Kidney (tissue), 13 donors: ENCODE measurements at regions not wholly inside any gene's neighbourhood (a gene's known extent, or its start where the extent isn't known, plus 50 kb on each side); places are given as distances from the start of the nearest gene placed in this dataset.
A peak's percentile ranks its signal among the peaks of the same experiment; 100 is the strongest.

Experiments used
- DNase-seq, 5 donors: peaks; one replicate each; pipeline ENCODE4 v3.0.0-alpha.2; 2013 to 2020
- FAIRE-seq: peaks from 2 replicates; lab custom pipeline; 2012; peaks lifted over from hg19 to GRCh38; lab: Jason Lieb, UNC
- H3K27ac ChIP-seq, 2 donors: one replicate each; pipeline ENCODE4 v1.7.0; 2013; ENCODE audit warnings: low read depth in 2 of 2, low read length in 2 of 2, inconsistent platforms in 1 of 2
- H3K27me3 ChIP-seq: one replicate; pipeline ENCODE4 v1.7.1; 2013; ENCODE audit warnings: low read length, inconsistent platforms; ENCODE audit not compliant: control insufficient read depth, insufficient read depth
- H3K36me3 ChIP-seq, 3 donors: one replicate each; pipeline versions ENCODE4 v1.7.0 to v1.7.1; 2013; ENCODE audit warnings: low read length in 3 of 3, control low read depth in 1 of 3, inconsistent platforms in 1 of 3; ENCODE audit not compliant: insufficient read depth in 3 of 3, control insufficient read depth in 2 of 3
- H3K4me1 ChIP-seq, 3 donors: one replicate each; pipeline versions ENCODE4 v1.7.0 to v1.7.1; 2013; ENCODE audit warnings: low read length in 3 of 3, inconsistent platforms in 1 of 3, low read depth in 1 of 3; ENCODE audit not compliant: control insufficient read depth in 2 of 3, insufficient read depth in 2 of 3
- H3K4me3 ChIP-seq, 3 donors: one replicate each; pipeline versions ENCODE4 v1.7.0 to v1.8.1; 2013; ENCODE audit warnings: low read length in 3 of 3, control low read depth in 1 of 3, inconsistent platforms in 1 of 3
- H3K9ac ChIP-seq, 3 donors: one replicate each; pipeline versions ENCODE4 v1.7.0 to v1.7.1; 2013; ENCODE audit warnings: low read length in 3 of 3, control low read depth in 1 of 3, inconsistent platforms in 1 of 3
- H3K9me3 ChIP-seq, 3 donors: one replicate each; pipeline versions ENCODE4 v1.7.0 to v1.7.1; 2013; ENCODE audit warnings: low read length in 3 of 3, control low read depth in 1 of 3, inconsistent platforms in 1 of 3; ENCODE audit not compliant: control insufficient read depth in 2 of 3, insufficient read depth in 1 of 3
- intact Hi-C: fragments of 100-400 bp; cut with DNase I; formaldehyde crosslinking; loops from one replicate; pipeline ENCODE4 v1.11.1; 2022
- TF ChIP-seq, protein P1 (sequence below): IDR thresholded peaks from 3 replicates; pipeline ENCODE4 v1.5.1; 2012; ENCODE audit warnings: mild to moderate bottlenecking, moderate library complexity, borderline replicate concordance; ENCODE audit not compliant: insufficient read depth; ENCODE audit errors: extremely low read depth
- donor health status: control.
- donor health status: control.
- donor health status: control.
- donor health status: control.
- donor health status: control.
- donor health status: DM: yes; HTN: yes; CAD: no.
- donor health status: Normal renal cell carcinoma (clear cell type).

DNA sequence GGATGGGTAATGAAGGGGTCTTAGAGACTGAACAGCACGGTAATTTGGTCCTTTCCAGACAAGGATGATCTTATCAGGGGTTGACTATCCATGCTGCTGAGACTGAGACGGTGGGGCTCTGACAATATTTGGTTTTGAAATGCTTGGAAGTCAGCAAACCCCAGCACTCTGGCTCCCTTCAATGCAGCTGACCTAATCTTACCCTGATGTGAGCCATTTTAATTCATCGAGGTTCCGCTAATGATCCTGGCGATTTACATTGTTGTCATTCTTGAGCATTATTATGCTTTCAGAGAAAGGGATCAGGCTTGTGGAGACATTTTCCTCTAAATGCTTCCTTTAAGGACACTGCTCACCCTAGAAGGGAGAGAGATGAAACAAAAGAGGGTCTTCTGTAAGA is 114.6 kb upstream of the BMPER start:
- no peak overlapping the region for H3K27ac ChIP-seq
- FAIRE-seq = no peak
- H3K9ac ChIP-seq = no peak overlapping the region
- no peaks in the 10 kb centered on the region for H3K4me1 ChIP-seq
- DNase-seq = no peak
- H3K36me3 ChIP-seq = no peaks in the 10 kb centered on the region
- TF ChIP-seq, protein P1, sequence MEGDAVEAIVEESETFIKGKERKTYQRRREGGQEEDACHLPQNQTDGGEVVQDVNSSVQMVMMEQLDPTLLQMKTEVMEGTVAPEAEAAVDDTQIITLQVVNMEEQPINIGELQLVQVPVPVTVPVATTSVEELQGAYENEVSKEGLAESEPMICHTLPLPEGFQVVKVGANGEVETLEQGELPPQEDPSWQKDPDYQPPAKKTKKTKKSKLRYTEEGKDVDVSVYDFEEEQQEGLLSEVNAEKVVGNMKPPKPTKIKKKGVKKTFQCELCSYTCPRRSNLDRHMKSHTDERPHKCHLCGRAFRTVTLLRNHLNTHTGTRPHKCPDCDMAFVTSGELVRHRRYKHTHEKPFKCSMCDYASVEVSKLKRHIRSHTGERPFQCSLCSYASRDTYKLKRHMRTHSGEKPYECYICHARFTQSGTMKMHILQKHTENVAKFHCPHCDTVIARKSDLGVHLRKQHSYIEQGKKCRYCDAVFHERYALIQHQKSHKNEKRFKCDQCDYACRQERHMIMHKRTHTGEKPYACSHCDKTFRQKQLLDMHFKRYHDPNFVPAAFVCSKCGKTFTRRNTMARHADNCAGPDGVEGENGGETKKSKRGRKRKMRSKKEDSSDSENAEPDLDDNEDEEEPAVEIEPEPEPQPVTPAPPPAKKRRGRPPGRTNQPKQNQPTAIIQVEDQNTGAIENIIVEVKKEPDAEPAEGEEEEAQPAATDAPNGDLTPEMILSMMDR = no peak
- no peaks in the 10 kb centered on the region for H3K9me3 ChIP-seq
- H3K4me3 ChIP-seq = no peak overlapping the region
- intact Hi-C loops = no loop called here
- H3K27me3 ChIP-seq = no peaks in the 10 kb centered on the region

DNA sequence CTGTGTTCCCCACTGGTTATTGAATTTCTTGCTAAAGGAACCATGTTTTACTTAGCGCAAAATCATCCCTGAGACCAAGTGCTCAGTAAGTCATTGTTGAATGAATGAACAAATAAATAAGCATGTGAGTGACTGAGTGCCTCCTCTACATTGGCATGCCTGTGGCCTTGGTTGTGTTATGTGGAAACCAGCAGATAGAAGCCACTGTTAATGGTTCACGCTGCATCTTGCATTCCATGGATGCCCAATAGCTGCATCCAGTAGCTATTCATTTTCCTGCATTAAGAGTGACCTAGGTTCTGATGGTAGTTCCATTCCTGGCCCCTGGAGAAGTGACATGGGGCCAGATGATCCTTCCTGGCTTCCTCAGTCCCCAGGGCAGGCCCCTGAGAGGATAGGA is 113.3 kb upstream of the BMPER start:
- Histone ChIP-seq H3K9me3 (no peaks in the 10 kb centered on the region), H3K4me1 (no peaks in the 10 kb centered on the region), H3K27me3 (no peaks in the 10 kb centered on the region), H3K4me3 (no peak overlapping the region), H3K9ac (no peak overlapping the region), H3K27ac (no peak overlapping the region), H3K36me3 (no peaks in the 10 kb centered on the region)
- no peak for DNase-seq
- TF ChIP-seq, protein P1 = no peak
- intact Hi-C loops = no loop called here
- FAIRE-seq = no peak

DNA sequence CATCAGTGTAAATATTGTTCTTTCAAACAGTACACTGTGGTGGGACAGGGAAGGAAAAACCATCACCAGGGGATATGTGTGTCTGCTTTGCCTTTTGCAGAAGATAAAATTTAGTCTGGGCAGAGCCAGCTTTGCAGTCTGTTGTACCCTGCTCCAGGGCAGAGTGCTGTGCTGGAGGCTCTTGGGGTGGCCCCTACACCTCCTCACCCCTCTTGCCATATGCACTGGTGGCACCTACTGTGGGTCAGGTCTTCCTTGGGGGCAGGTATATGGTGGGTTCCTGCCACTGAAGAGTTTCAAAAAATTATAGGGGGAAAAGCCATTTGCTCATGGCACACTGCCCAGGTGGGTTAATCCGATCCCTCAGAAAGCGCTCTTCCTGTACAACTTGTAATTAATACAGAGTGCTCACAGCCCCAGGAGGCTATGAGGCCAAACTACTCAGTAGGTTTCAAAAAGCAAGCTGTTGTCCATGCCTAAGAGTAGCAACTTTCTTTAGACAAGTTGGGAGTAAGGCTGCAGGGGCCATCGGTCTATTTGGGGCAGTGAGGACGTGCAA is 112.7 kb upstream of the BMPER start:
- no peaks in the 10 kb centered on the region for H3K27me3 ChIP-seq
- FAIRE-seq = no peak
- intact Hi-C loops = no loop called here

More for the DNA sequence above, 112.7 kb upstream of the BMPER start:
- Histone ChIP-seq H3K4me1 (no peaks in the 10 kb centered on the region), H3K9me3 (no peaks in the 10 kb centered on the region), H3K4me3 (no peak overlapping the region), H3K9ac (no peak overlapping the region), H3K36me3 (no peaks in the 10 kb centered on the region), H3K27ac (no peak overlapping the region)
- peak in 1 of 5 donors; percentile 28 for DNase-seq
- TF ChIP-seq, protein P1 = no peak
